Testis (tissue), 2 donors: ENCODE measurements at regions not wholly inside any gene's neighbourhood (a gene's known extent, or its start where the extent isn't known, plus 50 kb on each side); places are given as distances from the start of the nearest gene placed in this dataset.

Source experiments
- POLR2A ChIP-seq: fragments of 450-650 bp; IDR thresholded peaks from one replicate; pipeline ENCODE4 v1.6.1; 2017; ENCODE audit warnings: antibody characterized with exemption, mild to moderate bottlenecking, moderate library complexity
- TF ChIP-seq, protein P1 (sequence below), 3 experiments: fragments of 450-650 bp in 2 of 3; fragments of 200-600 bp in 1 of 3; sonication (generic) in 1 of 3; IDR thresholded peaks; one replicate each; pipeline ENCODE4 v1.5.1; 2016 to 2019; ENCODE audit warnings: antibody characterized with exemption in 3 of 3, mild to moderate bottlenecking in 2 of 3, moderate library complexity in 1 of 3

DNA sequence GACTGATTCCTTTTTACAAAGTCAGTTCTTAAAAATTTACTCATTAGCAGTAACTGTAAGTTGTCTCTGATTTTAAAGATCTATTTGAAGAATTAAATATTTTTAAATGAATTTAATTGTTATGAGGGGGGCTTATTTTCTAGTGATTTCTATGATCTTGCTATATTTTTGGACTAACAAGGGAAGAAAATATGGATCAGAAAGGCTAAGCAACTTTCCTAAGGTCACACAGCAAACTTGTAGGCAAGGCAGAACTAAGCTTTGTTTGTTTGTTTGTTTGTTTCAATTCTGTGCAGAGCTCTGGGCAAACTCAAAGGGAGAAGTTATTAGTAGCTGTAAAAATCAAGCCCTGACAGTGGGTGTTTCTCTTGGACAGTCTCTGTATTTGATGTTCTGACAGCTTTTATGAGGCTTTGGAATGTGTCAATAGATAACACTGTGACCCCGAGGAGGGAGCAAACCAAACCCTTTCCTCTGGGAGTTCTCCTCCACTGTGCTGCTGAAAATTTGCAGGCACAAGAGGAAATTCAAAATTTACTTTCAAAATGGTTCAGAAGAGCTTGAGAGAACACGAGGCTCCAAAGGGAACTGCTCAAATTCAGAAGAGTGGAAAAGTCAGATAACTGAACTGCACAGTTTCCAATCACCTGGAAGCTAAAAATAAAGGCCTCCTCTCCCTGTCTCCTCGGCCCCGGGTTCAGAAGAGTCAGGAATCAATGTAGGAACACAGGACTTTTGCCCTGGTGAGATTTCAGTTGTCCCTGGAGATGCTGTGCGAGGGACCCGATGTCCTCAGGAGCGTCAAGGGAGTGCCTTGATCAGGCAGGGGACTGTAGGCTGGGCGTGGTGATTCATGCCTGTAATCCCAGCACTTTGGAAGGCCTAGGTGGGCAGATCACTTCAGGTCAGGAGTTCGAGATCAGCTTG is 325.7 kb downstream of the GATA3 start:
- no peak for TF ChIP-seq POLR2A
- TF ChIP-seq, protein P1, sequence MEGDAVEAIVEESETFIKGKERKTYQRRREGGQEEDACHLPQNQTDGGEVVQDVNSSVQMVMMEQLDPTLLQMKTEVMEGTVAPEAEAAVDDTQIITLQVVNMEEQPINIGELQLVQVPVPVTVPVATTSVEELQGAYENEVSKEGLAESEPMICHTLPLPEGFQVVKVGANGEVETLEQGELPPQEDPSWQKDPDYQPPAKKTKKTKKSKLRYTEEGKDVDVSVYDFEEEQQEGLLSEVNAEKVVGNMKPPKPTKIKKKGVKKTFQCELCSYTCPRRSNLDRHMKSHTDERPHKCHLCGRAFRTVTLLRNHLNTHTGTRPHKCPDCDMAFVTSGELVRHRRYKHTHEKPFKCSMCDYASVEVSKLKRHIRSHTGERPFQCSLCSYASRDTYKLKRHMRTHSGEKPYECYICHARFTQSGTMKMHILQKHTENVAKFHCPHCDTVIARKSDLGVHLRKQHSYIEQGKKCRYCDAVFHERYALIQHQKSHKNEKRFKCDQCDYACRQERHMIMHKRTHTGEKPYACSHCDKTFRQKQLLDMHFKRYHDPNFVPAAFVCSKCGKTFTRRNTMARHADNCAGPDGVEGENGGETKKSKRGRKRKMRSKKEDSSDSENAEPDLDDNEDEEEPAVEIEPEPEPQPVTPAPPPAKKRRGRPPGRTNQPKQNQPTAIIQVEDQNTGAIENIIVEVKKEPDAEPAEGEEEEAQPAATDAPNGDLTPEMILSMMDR (IDR thresholded peaks at IDR 0.05), result no peak
